ENCODE measurements at regions not wholly inside any gene's neighbourhood (a gene's known extent, or its start where the extent isn't known, plus 50 kb on each side); places are given as distances from the start of the nearest gene placed in this dataset.
"Not testable (repeated sequence)": the region's sequence is repeated elsewhere in the genome, so short reads cannot be mapped to it uniquely, and the experiment has no call there.

DNA sequence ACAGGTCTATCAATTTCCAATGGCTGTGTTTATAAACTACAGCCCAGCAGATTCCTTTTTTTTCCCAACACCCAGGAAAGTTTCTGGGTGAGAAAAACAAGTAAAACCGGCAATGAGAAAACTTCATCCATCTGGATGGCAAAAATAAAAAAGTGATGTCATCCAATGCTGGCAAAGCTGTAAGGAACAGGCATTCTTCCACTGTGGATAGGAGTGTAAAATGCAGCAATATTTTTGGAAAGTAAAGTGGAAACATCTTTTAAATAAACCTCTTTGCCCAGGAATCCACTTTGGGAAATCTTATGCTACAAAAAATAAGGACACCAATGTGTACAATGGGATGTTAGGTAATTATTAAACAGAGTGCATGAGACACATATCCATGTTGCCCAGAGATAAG lies 102.1 kb upstream of the NT5E start:
- no peak overlapping the region for H3K27ac ChIP-seq (ENCODE audit: low read depth)
- no peak overlapping the region for H3K4me3 ChIP-seq (ENCODE audit: low read depth, low read length)
- H3K4me1 ChIP-seq (ENCODE audit: insufficient read depth) = no peaks in the 10 kb centered on the region
- 42% methylated on average over 1 of the region's 1 CpG for WGBS
- H3K36me3 ChIP-seq (ENCODE audit: insufficient read depth) = no peaks in the 10 kb centered on the region
- no peak for DNase-seq (ENCODE audit: extremely low spot score)

DNA sequence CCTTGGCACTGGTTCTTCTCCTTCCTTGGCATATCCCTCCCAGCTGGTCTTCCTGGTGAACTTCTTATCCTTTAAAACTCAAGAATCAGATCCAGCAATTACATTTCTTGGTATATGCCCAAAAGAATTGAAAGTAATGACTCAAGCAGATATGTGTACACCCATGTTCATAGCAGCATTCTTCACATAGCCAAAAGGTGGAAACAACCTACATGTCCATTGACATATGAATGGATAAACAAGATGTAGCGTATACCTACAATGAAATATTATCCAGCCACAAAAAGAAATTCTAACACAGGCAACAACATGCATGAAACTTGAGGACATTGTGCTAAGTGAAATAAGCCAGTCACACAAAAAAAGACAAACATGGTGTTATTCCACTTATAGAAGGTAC lies 103.7 kb upstream of the NT5E start:
- no peak for DNase-seq (ENCODE audit: extremely low spot score)
- 83% methylated on average over 1 of the region's 1 CpG for WGBS
- no peaks in the 10 kb centered on the region for H3K36me3 ChIP-seq (ENCODE audit: insufficient read depth)
- no peaks in the 10 kb centered on the region for H3K4me1 ChIP-seq (ENCODE audit: insufficient read depth)
- no peak overlapping the region for H3K27ac ChIP-seq (ENCODE audit: low read depth)
- H3K4me3 ChIP-seq (ENCODE audit: low read depth, low read length) = no peak overlapping the region

DNA sequence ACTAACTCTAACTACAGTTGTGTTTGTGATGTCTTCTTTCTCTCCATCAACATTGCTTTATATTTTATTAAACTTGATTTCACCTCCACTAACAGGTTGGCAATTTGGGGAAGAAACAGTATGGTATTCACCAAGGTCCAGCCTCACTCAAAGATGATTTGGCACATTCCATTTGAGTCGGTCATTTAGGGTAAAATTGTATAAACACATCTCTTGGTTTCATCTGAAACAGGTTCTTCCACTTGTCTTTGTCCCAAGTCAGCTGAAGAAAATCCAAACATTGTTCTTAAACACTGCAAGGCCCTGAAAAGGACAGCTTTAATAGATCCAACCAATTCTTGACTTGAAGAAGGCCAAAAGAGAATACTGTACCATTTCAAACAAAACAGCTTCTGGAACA lies 104.9 kb upstream of the NT5E start:
- Histone ChIP-seq H3K4me3 (ENCODE audit: low read depth, low read length) (no peak overlapping the region), H3K4me1 (ENCODE audit: insufficient read depth) (no peaks in the 10 kb centered on the region), H3K27ac (ENCODE audit: low read depth) (no peak overlapping the region), H3K36me3 (ENCODE audit: insufficient read depth) (no peaks in the 10 kb centered on the region)
- DNase-seq (ENCODE audit: extremely low spot score) = no peak
- WGBS = 45% methylated on average over 1 of the region's 1 CpG

DNA sequence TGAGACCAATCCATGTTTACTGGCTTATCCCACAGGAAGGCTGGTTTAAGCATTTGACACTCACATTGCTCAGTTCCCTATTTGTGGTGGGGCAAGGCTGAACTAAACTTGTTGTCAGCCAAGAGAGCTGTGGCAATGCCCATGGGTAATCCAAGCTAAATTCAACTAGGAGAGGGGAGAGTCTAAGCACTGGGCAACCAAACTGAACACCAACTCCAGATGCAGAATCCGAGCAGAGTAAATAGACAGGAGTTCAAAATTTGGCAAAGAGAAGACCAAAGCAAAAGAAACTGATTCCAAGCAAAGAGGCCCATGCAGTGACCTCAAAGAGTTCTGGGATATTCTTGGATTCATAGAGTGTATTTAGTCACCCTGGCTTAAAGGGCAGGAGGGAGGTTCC lies 106.5 kb upstream of the NT5E start:
- DNase-seq (ENCODE audit: extremely low spot score) = no peak
- Histone ChIP-seq H3K27ac (ENCODE audit: low read depth) (no peak overlapping the region), H3K4me1 (ENCODE audit: insufficient read depth) (no peaks in the 10 kb centered on the region), H3K36me3 (ENCODE audit: insufficient read depth) (no peaks in the 10 kb centered on the region), H3K4me3 (ENCODE audit: low read depth, low read length) (no peak overlapping the region)
- WGBS = 81% methylated on average over 1 of the region's 1 CpG

DNA sequence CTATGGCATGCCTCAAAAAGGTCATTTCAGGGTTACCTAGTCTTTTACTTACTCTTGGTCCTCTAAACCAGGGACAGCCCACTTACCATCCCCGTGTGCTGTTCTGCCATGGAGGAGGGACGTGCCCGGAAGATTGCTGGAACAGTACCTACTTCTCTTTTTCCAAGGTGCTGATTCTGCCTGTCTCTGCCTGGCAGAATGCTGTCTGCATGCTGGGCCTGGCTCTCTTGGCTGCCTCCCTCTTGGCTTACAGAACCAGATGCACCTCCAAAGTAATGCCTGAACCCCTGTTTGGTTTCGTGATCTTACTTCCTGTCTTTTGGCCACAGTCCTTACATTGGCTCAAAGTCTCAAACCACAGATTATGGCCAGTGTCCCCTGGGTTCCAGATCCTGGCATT lies 120.7 kb upstream of the NT5E start:
- H3K36me3 ChIP-seq (ENCODE audit: insufficient read depth) = no peaks in the 10 kb centered on the region
- no peak overlapping the region for H3K4me3 ChIP-seq (ENCODE audit: low read depth, low read length)
- no peak for DNase-seq (ENCODE audit: extremely low spot score)
- 71% methylated on average over 4 of the region's 4 CpGs for WGBS
- no peak overlapping the region for H3K27ac ChIP-seq (ENCODE audit: low read depth)
- no peaks in the 10 kb centered on the region for H3K4me1 ChIP-seq (ENCODE audit: insufficient read depth)

DNA sequence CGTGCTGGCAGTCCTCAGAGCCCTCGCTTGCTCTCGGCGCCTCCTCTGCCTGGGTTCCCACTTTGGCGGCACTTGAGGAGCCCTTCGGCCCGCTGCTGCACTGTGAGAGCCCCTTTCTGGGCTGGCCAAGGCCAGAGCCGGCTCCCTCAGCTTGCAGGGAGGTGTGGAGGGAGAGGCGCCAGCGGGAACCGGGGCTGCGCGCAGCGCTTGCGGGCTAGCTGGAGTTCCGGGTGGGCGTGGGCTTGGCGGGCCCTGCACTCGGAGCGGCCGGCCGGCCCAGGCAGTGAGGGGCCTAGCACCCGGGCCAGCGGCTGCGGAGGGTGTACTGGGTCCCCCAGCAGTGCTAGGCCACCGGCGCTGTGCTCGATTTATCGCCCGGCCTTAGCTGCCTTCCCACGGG lies 124.1 kb upstream of the NT5E start:
- not testable (repeated sequence) for H3K27ac ChIP-seq (ENCODE audit: low read depth); H3K4me3 ChIP-seq (ENCODE audit: low read depth, low read length); H3K4me1 ChIP-seq (ENCODE audit: insufficient read depth); DNase-seq (ENCODE audit: extremely low spot score); H3K36me3 ChIP-seq (ENCODE audit: insufficient read depth)
- 90% methylated on average over 26 of the region's 31 CpGs for WGBS

DNA sequence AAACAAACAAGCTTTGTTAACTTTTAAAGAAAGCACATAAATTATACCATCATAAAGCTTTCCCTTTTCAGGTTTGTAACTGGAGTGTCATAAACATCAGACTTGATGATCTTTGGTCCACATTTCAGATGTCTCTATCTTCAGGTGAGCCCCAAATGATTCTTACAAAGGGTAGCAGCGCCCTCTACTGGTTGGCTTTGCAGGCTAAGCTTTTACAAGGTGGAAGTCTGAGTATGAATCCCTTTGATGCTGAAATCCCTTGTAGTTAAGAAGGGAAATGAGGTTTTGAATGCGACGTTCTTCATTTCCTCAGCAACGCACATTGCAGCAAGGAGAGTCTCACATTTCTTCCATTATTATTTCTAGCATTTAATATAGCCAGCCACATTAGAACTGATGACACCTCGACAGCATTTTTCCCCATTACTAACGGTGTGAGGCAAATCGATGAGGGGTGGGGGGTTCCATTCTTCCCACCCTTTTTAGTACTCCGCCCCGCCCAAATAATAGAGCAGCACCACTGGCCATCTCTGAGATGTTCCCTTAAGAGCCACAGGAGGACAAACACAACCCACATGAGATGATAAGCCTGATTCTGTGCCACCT lies 126.3 kb upstream of the NT5E start:
- peak; percentile 61 for DNase-seq (ENCODE audit: extremely low spot score)
- WGBS = 31% methylated on average over 9 of the region's 9 CpGs
- no peaks in the 10 kb centered on the region for H3K4me1 ChIP-seq (ENCODE audit: insufficient read depth)
- H3K4me3 ChIP-seq (ENCODE audit: low read depth, low read length) = no peak overlapping the region
- H3K27ac ChIP-seq (ENCODE audit: low read depth) = no peak overlapping the region
- no peaks in the 10 kb centered on the region for H3K36me3 ChIP-seq (ENCODE audit: insufficient read depth)

DNA sequence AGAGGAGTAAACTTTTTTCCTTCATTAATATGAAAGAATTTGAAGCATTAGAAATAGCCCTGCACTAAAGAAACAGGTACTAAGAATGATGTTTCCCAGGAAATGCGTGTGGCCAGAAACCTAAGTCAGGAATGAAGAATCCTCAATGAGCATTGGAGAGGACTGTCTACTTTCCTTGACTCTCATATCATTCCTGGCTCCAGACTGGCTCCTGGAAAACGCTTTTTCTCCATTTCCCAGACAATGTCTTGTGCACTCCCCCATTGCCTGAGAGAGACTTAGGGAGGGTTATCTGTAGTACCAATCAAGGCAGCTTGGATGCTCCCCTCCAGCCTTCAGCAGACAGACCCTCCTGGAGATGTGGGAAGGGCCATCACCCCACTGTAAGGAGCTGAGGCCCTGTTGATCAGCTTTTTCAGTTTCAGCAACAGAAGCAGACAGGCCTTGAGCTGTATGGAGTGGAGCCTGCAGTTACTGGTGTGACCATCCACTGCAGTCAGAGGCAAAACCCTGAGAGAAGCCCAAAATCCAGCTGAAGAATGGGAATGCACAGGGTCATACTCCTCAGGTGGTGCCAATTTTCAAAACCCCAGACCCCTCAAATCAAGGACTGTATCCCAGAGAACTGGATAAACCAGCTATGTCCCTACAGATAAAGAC lies 127.3 kb upstream of the NT5E start:
- no peaks in the 10 kb centered on the region for H3K4me1 ChIP-seq (ENCODE audit: insufficient read depth)
- H3K27ac ChIP-seq (ENCODE audit: low read depth) = no peak overlapping the region
- H3K36me3 ChIP-seq (ENCODE audit: insufficient read depth) = no peaks in the 10 kb centered on the region
- WGBS = 31% methylated on average over 2 of the region's 2 CpGs
- H3K4me3 ChIP-seq (ENCODE audit: low read depth, low read length) = no peak overlapping the region
- no peak for DNase-seq (ENCODE audit: extremely low spot score)

DNA sequence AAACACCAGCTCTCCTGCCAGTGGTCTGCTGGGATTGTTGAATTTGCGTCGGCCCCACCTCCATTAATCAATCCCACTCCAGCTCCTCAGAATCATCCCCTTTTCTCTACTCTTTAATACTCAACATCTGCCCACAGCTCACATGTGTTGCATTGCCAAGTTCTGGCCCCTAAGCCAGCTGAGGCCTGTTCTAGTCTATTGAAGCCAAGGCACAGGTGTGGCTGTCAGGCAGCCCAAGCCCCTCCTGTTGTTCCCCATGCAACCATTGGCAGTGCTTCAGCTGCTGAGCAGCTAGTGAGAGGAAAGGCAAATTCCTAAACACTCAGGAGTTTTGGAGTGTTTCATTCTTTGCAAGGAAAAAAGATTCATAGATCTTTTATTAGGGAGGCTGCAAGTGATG lies 128.0 kb upstream of the NT5E start:
- H3K4me1 ChIP-seq (ENCODE audit: insufficient read depth) = no peaks in the 10 kb centered on the region
- H3K36me3 ChIP-seq (ENCODE audit: insufficient read depth) = no peaks in the 10 kb centered on the region
- no peak for DNase-seq (ENCODE audit: extremely low spot score)
- H3K27ac ChIP-seq (ENCODE audit: low read depth) = no peak overlapping the region
- 85% methylated on average over 2 of the region's 2 CpGs for WGBS
- H3K4me3 ChIP-seq (ENCODE audit: low read depth, low read length) = no peak overlapping the region

DNA sequence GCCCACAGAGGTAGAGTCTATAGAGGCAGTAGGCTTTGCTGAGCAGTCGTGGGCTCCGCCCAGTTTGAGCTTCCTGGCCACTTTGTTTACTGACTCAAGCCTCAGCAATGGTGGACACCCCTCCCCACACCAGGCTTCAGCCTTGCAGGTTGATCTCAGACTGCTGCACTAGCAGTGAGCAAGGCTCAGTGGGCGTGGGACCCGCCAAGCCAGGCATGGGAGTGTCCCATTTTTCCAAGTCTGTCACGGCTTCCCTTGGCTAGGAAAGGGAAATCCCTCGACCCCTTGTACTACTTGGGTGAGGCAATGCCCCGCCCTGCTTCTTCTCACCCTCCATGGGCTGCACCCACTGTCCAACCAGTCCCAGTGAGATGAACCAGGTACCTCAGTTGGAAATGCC lies 135.3 kb upstream of the NT5E start:
- 80% methylated on average over 7 of the region's 7 CpGs for WGBS
- Histone ChIP-seq H3K4me3 (ENCODE audit: low read depth, low read length) (no peak overlapping the region), H3K36me3 (ENCODE audit: insufficient read depth) (no peaks in the 10 kb centered on the region), H3K4me1 (ENCODE audit: insufficient read depth) (no peaks in the 10 kb centered on the region), H3K27ac (ENCODE audit: low read depth) (no peak overlapping the region)
- no peak for DNase-seq (ENCODE audit: extremely low spot score)

DNA sequence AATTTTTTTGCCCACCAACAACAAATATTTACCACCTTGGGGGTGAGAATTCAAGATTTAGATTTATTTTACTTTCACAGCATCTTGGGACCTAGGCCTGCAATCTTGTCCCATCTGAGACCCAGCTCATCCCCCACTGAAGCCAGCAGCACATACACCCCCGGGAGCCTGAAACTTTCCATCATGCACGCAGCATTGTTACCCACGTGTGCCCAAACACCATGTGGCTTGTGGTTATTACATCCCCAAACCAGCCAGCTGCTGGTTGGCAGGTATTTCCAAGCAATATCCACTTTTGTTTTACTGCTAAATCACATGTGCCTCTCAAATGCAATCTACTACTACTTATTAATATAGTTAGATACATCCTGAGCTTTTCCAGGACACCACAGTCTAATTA lies 149.3 kb upstream of the NT5E start:
- DNase-seq (ENCODE audit: extremely low spot score) = no peak
- Histone ChIP-seq H3K27ac (ENCODE audit: low read depth) (no peak overlapping the region), H3K4me1 (ENCODE audit: insufficient read depth) (no peaks in the 10 kb centered on the region), H3K36me3 (ENCODE audit: insufficient read depth) (no peaks in the 10 kb centered on the region), H3K4me3 (ENCODE audit: low read depth, low read length) (no peak overlapping the region)
- 75% methylated on average over 3 of the region's 3 CpGs for WGBS

DNA sequence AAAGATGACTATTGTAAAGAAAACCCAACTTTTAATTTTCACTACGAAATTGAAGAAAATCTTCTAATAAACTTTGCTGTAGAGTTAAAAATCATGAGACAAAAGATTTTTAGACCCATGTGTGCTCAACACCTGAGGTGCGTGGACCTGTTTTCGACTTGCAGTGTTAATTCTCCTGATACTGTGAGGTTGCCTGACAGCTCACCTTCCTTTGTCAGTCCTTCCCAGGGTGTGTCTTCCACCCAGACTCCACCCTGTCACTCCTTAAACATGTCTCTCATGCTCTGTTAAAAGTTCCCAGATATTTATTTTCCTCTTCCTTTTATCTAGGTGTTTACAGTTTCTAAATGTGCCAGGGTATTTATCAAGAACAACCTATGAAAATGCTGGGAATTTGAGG lies 151.3 kb upstream of the NT5E start:
- H3K4me1 ChIP-seq (ENCODE audit: insufficient read depth) = no peaks in the 10 kb centered on the region
- DNase-seq (ENCODE audit: extremely low spot score) = no peak
- WGBS = 73% methylated on average over 3 of the region's 3 CpGs
- H3K4me3 ChIP-seq (ENCODE audit: low read depth, low read length) = no peak overlapping the region
- H3K27ac ChIP-seq (ENCODE audit: low read depth) = no peak overlapping the region
- H3K36me3 ChIP-seq (ENCODE audit: insufficient read depth) = no peaks in the 10 kb centered on the region

DNA sequence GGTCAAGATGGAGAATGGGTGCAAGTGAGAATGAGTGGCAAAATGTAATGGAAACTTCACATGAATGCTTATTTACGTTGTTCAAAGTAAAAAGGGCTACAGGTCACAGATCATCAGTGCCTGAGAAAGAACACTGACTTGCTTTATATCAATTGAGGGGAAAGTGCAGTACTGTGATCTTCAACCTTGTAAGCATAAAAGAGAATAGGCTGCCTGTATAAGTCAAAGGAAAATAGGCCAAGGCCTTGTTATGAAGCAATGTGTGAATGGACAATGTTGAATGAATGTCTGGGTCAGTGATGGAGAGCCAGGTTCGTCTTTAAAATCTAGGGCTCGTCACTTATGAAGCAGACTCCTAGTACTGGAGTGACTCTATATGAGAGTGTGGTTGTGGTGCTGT lies 158.6 kb upstream of the NT5E start:
- Histone ChIP-seq H3K36me3 (ENCODE audit: insufficient read depth) (no peaks in the 10 kb centered on the region), H3K4me1 (ENCODE audit: insufficient read depth) (no peaks in the 10 kb centered on the region), H3K27ac (ENCODE audit: low read depth) (no peak overlapping the region), H3K4me3 (ENCODE audit: low read depth, low read length) (no peak overlapping the region)
- no peak for DNase-seq (ENCODE audit: extremely low spot score)
- WGBS = 77% methylated on average over 3 of the region's 3 CpGs

DNA sequence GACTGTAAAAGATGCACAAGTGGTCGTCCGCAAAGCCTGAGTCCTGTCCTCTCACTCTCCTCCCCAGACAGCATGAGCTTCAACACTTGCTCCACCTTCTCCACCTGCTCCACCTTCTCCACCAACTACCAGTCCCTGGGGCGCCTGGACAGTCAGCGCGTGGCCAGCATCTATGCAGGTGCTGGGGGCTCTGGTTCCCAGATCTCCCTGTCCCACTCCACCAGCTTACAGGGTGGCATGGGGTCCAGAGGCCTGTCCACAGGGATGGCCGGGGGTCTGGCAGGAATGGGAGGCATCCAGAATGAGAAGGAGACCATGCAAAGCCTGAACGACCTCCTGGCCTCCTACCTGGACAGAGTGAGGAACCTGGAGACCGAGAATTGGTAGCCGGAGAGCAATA lies 162.2 kb upstream of the NT5E start:
- no peak overlapping the region for H3K27ac ChIP-seq (ENCODE audit: low read depth)
- no peak for DNase-seq (ENCODE audit: extremely low spot score)
- WGBS = 88% methylated on average over 9 of the region's 9 CpGs
- H3K4me1 ChIP-seq (ENCODE audit: insufficient read depth) = no peaks in the 10 kb centered on the region
- no peak overlapping the region for H3K4me3 ChIP-seq (ENCODE audit: low read depth, low read length)
- H3K36me3 ChIP-seq (ENCODE audit: insufficient read depth) = no peaks in the 10 kb centered on the region

DNA sequence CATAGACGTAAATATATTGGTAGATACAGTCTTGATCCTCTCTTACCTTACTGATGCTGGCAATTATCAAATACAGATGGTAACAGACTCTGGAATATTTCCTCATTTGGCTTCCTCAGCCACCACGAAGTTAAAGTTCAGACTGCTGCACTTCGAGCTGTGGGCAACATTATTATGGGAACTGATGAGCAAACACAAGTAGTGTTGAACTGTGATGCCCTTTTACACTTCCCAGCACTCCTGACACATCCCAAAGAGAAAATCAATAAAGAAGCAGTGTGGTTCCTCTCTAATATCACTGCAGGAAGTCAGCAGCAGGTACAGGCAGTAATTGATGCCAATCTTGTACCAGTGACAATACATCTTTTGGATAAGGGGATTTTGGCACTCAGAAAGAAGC lies 162.7 kb upstream of the NT5E start:
- H3K36me3 ChIP-seq (ENCODE audit: insufficient read depth) = no peaks in the 10 kb centered on the region
- no peak for DNase-seq (ENCODE audit: extremely low spot score)
- no peaks in the 10 kb centered on the region for H3K4me1 ChIP-seq (ENCODE audit: insufficient read depth)
- 62% methylated on average over 3 of the region's 3 CpGs for WGBS
- no peak overlapping the region for H3K4me3 ChIP-seq (ENCODE audit: low read depth, low read length)
- no peak overlapping the region for H3K27ac ChIP-seq (ENCODE audit: low read depth)

Measured in urinary bladder (tissue), 3 donors.